ENCODE measurements at regions not wholly inside any gene's neighbourhood (a gene's known extent, or its start where the extent isn't known, plus 50 kb on each side); places are given as distances from the start of the nearest gene placed in this dataset.

- no peak for FAIRE-seq
These were observed 221.3 kb upstream of the NSMCE3 start for GRCh38 chr15:29490747-29491471.

- FAIRE-seq: no peak
These were observed 211.3 kb upstream of the NSMCE3 start for GRCh38 chr15:29480949-29481348.

- no peak for FAIRE-seq
These were observed 210.7 kb upstream of the NSMCE3 start for GRCh38 chr15:29480278-29480677.

DNA sequence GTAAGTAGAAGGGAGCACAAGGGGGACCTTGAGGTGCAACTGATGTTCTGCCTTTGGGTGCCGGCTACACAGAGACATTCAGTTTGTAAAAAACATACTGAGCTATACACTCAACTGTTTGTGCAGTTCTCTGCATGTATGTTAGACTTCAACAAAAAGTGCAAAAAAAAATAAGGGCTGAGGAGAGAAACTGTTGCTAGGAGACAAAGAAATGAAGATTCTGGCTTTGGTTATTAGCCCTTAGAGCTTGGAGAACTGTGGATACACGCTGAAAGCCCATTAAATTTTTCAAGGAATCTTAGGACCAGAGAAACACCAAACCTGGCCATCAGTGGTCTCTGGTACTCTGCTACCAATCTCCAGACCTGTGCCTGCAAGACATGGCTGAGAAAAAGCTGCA lies 207.6 kb upstream of the NSMCE3 start:
- no peak for FAIRE-seq

- no peak for FAIRE-seq
These were observed 207.0 kb upstream of the NSMCE3 start for GRCh38 chr15:29476503-29477080.

- no peak for FAIRE-seq
These were observed 205.5 kb upstream of the NSMCE3 start for GRCh38 chr15:29475096-29475495.

GRCh38 chr15:29473621-29474105 lies 204.0 kb upstream of the NSMCE3 start:
- no peak for FAIRE-seq

GRCh38 chr15:29472901-29473445 lies 203.4 kb upstream of the NSMCE3 start:
- no peak for FAIRE-seq

GRCh38 chr15:29471757-29472156 lies 202.1 kb upstream of the NSMCE3 start:
- no peak for FAIRE-seq

- FAIRE-seq: no peak
These were observed 201.7 kb upstream of the NSMCE3 start for GRCh38 chr15:29471306-29471705.

- FAIRE-seq: no peak
These were observed 201.2 kb upstream of the NSMCE3 start for GRCh38 chr15:29470794-29471193.

DNA sequence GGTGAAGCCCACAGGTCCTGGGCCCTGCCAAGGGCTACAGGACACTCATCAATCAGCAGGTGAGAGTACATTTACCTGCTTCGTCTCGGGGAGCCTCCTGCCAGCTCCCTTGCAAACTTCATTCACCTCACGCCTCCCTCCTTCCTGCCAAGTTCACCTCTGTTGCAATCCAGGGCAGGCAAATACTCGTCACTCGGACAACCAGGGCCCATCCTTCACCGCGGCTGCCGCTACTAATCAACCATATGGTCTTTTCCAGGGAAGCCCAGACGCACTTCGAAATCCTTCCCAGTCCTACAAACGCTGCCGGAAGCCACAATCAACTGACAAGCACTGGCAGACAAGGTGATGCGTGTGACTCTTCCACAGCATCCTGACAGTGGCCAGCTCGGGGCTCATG lies 200.7 kb upstream of the NSMCE3 start:
- FAIRE-seq: no peak

DNA sequence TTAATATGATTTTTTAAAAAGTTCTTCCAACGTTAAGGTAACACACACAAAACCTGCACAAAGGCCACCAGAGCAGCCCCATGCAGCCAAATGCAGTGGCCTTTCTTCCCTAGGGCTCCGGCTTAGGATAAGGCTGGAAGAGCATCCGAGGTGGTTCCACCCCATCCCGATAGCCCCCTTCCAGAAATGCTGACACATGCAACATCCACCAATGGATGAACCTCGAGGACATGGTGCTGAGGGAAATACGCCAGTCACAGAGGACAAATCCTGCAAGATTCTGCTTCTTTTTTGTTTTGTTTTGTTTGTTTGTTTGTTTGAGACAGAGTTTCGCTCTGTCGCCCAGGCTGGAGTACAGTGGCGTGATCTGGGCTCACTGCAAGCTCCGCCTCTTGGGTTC lies 199.3 kb upstream of the NSMCE3 start:
- FAIRE-seq: no peak

DNA sequence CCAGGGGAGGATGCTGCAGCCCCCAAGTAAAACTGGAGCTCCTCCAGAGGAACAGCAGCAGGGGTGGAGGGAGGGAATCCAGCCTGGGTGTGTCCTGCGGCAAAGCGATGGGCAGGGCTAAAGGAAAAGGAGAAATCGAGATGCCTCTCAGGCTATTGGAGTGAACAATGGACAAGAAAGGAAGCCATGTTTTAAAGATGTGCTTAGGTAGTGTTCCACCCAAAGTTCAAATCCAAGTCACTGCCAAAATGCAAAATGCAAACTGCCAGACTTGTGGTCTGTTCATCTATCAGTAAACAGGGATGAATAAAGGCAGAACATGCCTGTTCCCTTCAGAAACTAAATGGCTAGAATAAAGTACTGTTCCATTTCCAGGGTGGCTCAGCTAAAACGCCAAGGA lies 197.5 kb upstream of the NSMCE3 start:
- FAIRE-seq: no peak

GRCh38 chr15:29466292-29466691 lies 196.7 kb upstream of the NSMCE3 start:
- no peak for FAIRE-seq

DNA sequence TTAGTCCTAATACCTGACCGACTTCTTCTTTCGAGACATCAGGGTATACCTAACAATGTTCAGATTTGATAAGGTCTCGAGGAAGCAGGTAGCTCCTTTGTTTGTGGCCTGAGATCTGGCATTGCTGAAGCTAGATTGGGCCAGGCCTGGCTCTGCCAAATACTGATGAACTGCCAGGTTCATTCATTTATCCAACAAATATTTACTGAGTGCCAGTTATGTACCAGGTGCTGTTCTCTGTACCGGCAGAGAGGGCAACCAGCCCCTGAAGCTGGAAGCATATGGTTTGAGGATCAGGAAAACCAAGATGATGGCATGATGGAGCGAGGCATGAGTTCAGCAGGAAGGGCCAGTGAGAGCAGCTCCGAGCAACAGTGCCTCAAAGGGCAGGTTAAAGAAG lies 196.2 kb upstream of the NSMCE3 start:
- no peak for FAIRE-seq

DNA sequence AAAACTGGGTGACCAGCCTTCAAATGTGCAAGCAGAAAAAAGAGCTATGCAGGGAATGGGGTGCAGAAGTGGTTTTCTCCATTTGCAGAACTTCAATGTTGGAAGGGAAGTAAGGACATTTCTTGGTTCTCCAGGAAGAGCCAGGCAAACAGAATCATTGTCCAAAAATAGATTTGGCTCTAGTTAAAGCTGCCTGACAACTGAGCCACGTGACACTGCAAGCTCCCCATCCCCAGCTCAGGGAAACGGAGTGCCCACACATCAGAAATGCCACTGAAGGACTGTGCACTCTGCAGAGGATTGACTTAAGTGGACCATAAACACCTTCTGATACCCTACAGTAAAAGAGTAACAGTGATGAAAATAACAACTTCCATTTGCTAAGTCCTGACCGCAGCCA lies 195.6 kb upstream of the NSMCE3 start:
- no peak for FAIRE-seq

GRCh38 chr15:29461877-29462276 lies 192.3 kb upstream of the NSMCE3 start:
- no peak for FAIRE-seq

DNA sequence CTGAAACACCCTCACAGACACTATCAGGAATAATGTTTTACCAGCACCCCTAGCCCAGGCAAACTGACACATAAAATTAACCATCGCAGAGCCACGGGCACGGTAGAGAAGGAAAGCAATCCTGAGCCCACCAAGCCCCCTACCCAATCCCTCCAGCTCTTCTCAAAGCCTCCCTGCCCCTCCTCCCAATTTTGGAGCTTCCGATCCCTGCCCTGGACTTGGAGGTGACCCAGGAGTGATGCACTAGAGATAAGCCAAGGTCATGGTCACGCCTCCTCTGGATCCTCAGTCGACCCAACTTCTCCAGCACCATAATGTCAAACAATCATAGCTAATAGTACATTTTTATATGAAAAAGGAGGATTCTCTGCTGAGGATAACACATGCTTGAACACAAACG lies 188.7 kb upstream of the NSMCE3 start:
- no peak for FAIRE-seq

GRCh38 chr15:29457729-29458128 lies 188.1 kb upstream of the NSMCE3 start:
- no peak for FAIRE-seq

- no peak for FAIRE-seq
These were observed 187.3 kb upstream of the NSMCE3 start for GRCh38 chr15:29456964-29457363.

DNA sequence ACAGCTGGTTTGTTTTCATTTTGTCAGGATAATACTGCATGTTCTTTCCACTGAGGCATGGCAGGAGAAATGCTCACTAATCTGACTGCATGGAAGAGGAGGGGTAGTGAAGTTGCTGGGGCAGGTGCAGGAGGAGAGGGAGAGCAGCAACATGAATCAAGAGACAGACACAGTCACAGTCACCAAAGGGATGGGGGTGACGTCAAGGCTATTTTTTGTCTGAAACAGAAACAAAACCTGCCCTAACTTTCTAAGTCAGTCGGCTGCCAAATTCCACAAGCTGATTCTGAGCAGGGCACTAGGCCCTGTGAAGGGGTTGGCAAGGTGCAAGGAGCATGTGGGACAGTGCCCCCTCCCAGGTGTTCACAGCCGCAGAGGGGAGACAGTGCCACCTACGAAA lies 186.6 kb upstream of the NSMCE3 start:
- FAIRE-seq: no peak

GRCh38 chr15:29455530-29455929 lies 185.9 kb upstream of the NSMCE3 start:
- FAIRE-seq: no peak

DNA sequence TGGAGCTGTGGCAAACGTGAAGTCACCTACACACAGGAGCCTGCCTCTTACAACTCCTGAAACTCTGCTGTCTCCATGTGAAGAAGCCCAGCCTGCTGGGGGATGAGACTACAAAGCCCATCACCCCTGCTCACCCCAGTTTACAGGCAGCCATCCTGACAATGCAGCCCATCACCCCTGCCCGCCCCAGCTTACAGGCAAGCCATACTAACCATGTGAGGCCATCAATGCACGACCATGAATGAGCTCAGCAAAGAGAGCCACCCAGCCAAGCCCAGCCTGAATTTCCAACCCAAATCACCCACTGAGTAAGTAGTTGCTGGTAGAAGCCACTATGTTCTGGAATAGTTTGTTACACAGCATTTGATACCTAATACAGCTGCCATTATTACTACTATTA lies 185.4 kb upstream of the NSMCE3 start:
- FAIRE-seq: no peak
